IPS DF 4.7 (cell line): ENCODE measurements at regions not wholly inside any gene's neighbourhood (a gene's known extent, or its start where the extent isn't known, plus 50 kb on each side); places are given as distances from the start of the nearest gene placed in this dataset.
"Not testable (repeated sequence)": the region's sequence is repeated elsewhere in the genome, so short reads cannot be mapped to it uniquely, and the experiment has no call there.

Source experiments
- DNase-seq: peaks from one replicate; pipeline ENCODE4 v3.0.0-alpha.2; 2013; ENCODE audit warnings: low spot score; ENCODE audit errors: extremely low read depth

GRCh38 chr16:26857371-26857770 is 209.4 kb upstream of the C16orf82 start:
- no peak for DNase-seq

- no peak for DNase-seq
Measured at GRCh38 chr16:26860506-26860905, 206.2 kb upstream of the C16orf82 start.

- DNase-seq: no peak
Measured at GRCh38 chr16:26863931-26864330, 202.8 kb upstream of the C16orf82 start.

GRCh38 chr16:26874318-26874717 is 192.4 kb upstream of the C16orf82 start:
- DNase-seq: not testable (repeated sequence)

GRCh38 chr16:26877421-26877820 is 189.3 kb upstream of the C16orf82 start:
- no peak for DNase-seq

GRCh38 chr16:26885674-26886073 is 181.1 kb upstream of the C16orf82 start:
- DNase-seq: no peak

- DNase-seq: no peak
Measured at GRCh38 chr16:26889740-26890139, 177.0 kb upstream of the C16orf82 start.

- no peak for DNase-seq
Measured at GRCh38 chr16:26898200-26898599, 168.5 kb upstream of the C16orf82 start.

DNA sequence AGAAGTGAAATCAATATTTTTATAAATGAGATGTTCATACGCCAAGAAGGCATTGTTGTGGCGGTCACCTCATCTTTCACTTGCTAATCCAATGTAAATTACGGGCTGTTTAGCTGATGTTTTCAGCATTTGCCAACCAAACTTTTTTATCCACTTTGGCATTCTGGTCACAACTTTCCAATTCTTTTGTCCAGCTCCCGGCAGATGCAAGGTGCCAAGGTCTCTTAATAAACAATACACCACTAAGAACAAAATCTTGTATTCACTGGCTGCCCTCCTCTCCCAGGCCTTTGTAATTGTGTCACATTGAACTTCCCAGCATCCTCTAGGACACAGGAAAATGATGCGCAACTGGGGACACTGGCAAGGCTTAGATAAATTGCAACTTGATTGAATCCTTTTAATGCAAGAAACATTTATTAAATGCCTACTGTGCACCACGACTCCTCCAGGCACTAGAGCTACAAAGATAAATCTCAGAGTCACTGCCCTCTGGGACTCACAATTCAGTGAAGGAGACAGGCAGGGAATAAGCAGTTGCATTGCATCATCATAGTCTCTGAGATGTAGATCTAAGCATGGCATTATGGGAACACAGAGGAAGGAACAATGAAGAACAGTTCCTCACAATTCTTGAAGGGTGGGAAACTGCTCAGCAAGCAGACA is 165.4 kb upstream of the C16orf82 start:
- DNase-seq: no peak

- DNase-seq: no peak
Measured at GRCh38 chr16:26901983-26902382, 164.7 kb upstream of the C16orf82 start.

DNA sequence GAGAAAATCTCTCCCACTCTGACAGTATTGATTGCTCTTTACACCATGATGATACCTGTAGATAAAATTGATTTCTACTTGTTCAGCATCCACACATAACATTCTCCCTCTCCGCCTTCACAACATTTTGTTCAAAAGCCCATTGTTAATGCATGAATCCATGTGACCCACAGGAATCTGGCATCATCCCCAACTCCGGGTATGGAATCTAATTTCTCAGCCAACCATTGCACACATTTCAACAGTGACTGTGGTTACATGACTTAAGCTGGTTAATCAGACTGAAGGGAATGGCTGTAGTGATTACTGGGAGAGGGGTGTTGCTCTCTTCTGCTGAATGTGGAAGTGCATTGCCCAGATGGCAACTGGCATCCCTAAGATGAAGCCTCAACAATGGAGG is 161.4 kb upstream of the C16orf82 start:
- DNase-seq: no peak

DNA sequence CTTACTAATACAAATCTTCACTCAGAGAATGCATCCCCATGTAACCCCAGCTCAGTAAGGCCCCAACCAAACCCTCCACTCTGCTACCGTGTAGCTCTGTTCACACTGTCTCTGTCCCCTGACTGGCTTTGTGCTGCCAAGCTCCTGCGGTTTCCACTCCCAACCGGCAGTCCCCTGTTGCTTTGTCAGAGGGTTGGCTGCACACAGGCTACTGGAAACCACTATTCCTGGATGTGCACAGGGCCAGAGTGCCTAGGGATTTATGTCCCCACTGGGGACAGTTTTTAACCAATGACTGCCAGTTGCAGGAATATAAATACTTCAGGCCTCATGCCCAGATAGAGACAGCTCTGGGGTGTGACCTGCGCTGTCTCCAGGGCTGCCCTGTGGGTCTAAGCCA is 157.1 kb upstream of the C16orf82 start:
- DNase-seq: no peak

GRCh38 chr16:26911436-26911835 is 155.3 kb upstream of the C16orf82 start:
- DNase-seq: no peak

DNA sequence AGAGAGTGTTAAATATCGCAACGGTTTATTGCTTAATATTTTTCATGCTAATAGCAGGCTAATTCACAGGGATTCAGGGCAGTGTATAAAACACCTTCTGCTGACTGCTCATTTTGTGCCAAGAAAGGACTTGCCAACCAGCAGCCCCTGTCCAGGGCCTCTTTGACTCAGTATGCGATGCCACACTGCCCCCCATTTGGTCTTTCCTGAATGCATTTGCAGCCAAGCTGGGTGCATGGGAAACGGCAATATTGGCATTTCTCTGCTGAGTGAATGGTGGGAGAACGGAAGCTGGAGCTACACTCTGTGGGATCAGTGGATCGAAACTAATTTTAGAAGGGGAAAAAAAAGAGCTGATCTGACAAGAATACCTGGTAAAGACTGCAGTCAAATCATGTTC is 152.9 kb upstream of the C16orf82 start:
- DNase-seq: no peak

GRCh38 chr16:26930786-26931581 is 135.7 kb upstream of the C16orf82 start:
- no peak for DNase-seq

GRCh38 chr16:26950636-26951035 is 116.1 kb upstream of the C16orf82 start:
- no peak for DNase-seq

DNA sequence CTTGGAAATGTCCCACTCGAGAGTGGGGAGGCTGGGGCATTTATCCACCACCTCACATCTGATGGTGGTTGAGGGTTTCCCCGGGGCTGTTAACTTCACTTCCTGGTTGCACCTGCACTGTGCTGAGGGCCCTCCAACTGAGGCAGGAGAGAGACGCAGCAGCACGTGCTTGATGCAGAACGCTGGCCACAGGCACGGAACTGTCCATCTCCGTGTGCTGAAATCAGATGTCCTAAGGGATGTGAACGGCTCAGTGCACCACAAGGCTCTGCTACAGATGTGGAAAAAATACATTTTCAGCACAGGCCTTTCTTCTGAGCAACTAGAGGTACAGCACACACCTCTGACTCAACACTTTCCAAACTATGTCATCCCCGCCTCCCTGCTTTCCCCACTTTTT is 114.8 kb upstream of the C16orf82 start:
- no peak for DNase-seq

- peak; percentile 5 for DNase-seq
Measured at GRCh38 chr16:26952411-26952810, 114.3 kb upstream of the C16orf82 start.

- DNase-seq: no peak
Measured at GRCh38 chr16:26957283-26957859, 109.4 kb upstream of the C16orf82 start.

- DNase-seq: no peak
Measured at GRCh38 chr16:26959416-26960009, 107.2 kb upstream of the C16orf82 start.

DNA sequence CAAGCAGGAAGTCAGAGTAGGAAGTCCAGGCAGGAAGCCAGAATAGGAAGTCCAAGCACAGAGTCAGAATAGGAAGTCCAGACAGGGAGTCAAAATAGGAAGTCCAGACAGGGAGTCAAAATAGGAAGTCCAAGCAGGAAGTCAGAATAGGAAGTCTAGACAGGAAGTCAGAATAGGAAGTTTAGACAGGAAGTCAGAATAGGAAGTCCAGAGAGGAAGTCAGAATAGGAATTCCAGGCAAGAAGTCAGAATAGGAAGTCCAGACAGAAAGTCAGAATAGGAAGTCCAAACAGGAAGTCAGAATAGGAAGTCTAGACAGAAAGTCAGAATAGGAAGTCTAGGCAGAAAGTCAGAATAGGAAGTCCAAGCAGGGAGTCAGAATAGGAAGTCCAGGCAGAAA is 105.3 kb upstream of the C16orf82 start:
- no peak for DNase-seq

- no peak for DNase-seq
Measured at GRCh38 chr16:26963109-26963508, 103.6 kb upstream of the C16orf82 start.
